KMS-11 (cell line): ENCODE measurements at regions not wholly inside any gene's neighbourhood (a gene's known extent, or its start where the extent isn't known, plus 50 kb on each side); places are given as distances from the start of the nearest gene placed in this dataset.

Experiments used
- H2AFZ ChIP-seq: fragments of 200-600 bp; sonication (generic); 2 replicates; pipeline ENCODE4 v1.6.1; 2016; ENCODE audit warnings: antibody characterized with exemption, mixed run types, low read depth
- H3K27ac ChIP-seq: fragments of 200-600 bp; sonication (generic); 2 replicates; pipeline ENCODE4 v1.6.1; 2016; ENCODE audit warnings: mild to moderate bottlenecking, mixed run types
- H3K27me3 ChIP-seq: fragments of 200-600 bp; sonication (generic); 2 replicates; pipeline ENCODE4 v1.6.1; 2017; ENCODE audit warnings: mild to moderate bottlenecking, low read depth, mixed run types, moderate library complexity; ENCODE audit not compliant: insufficient read depth
- H3K36me3 ChIP-seq: fragments of 200-600 bp; sonication (generic); 2 replicates; pipeline ENCODE4 v1.6.1; 2017; ENCODE audit warnings: mild to moderate bottlenecking, mixed run types; ENCODE audit not compliant: insufficient read depth
- H3K4me1 ChIP-seq: fragments of 200-600 bp; sonication (generic); 2 replicates; pipeline ENCODE4 v1.6.1; 2016; ENCODE audit warnings: mild to moderate bottlenecking, low read depth, mixed run types; ENCODE audit not compliant: poor library complexity, severe bottlenecking
- H3K4me2 ChIP-seq: fragments of 200-600 bp; sonication (generic); 2 replicates; pipeline ENCODE4 v1.7.0; 2016; ENCODE audit warnings: mild to moderate bottlenecking, mixed run types
- H3K4me3 ChIP-seq: fragments of 200-600 bp; sonication (generic); IDR thresholded peaks from 2 replicates; pipeline ENCODE4 v1.6.1; 2017; ENCODE audit warnings: low read depth, low read length, mixed read lengths; ENCODE audit not compliant: insufficient read depth
- H3K79me2 ChIP-seq: fragments of 200-600 bp; sonication (generic); 2 replicates; pipeline ENCODE4 v1.6.1; 2016; ENCODE audit warnings: low read depth, mixed run types; ENCODE audit not compliant: insufficient read depth
- H3K9ac ChIP-seq: fragments of 200-600 bp; sonication (generic); 2 replicates; pipeline ENCODE4 v1.6.1; 2016; ENCODE audit warnings: mild to moderate bottlenecking, mixed run types
- H4K20me1 ChIP-seq: fragments of 200-600 bp; sonication (generic); 2 replicates; pipeline ENCODE4 v1.6.1; 2016; ENCODE audit warnings: mild to moderate bottlenecking, mixed run types; ENCODE audit not compliant: insufficient read depth
- CTCF ChIP-seq: fragments of 200-600 bp; sonication (generic); conservative IDR thresholded peaks from 2 replicates; pipeline ENCODE4 v1.6.1; 2017; ENCODE audit warnings: low read depth, mild to moderate bottlenecking, antibody characterized with exemption, low read length, moderate library complexity, mixed read lengths

- no peak overlapping the region for H3K27ac ChIP-seq
- no peak overlapping the region for H3K4me2 ChIP-seq
- H3K27me3 ChIP-seq, result no peaks in the 10 kb centered on the region
- H4K20me1 ChIP-seq, result no peaks in the 10 kb centered on the region
- no peaks in the 10 kb centered on the region for H3K79me2 ChIP-seq
- H3K9ac ChIP-seq, result no peak overlapping the region
- no peak overlapping the region for H3K4me3 ChIP-seq
- no peak for TF ChIP-seq CTCF
- no peak overlapping the region for H2AFZ ChIP-seq
- H3K36me3 ChIP-seq, result no peaks in the 10 kb centered on the region
- H3K4me1 ChIP-seq, result no peaks in the 10 kb centered on the region
Observed at GRCh38 chr3:73683706-73684105, 59.0 kb upstream of the PDZRN3 start.

DNA sequence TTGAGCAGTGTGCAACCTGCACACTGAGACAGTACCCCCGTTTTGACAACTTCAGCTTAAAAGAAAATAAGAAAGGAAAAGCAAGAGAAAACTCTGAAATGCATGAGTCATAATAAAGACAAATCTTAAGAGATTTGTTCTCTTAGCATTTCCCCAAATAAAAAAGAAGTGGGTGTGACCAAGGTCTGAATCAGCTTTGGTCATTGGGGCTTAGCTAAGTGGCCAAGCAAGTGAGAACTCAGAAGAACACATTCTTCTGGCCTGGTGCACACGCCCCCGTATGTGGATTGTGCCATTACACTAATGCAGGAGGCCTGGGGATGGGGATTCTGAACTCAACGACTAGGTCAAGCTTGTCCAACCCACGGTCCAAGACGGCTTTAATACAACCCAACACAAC, 56.9 kb upstream of the PDZRN3 start:
- no peak overlapping the region for H3K4me3 ChIP-seq
- no peak overlapping the region for H3K4me2 ChIP-seq
- TF ChIP-seq CTCF, result no peak

GRCh38 chr3:73681198-73681597, 56.5 kb upstream of the PDZRN3 start:
- H3K36me3 ChIP-seq, result no peaks in the 10 kb centered on the region
- no peaks in the 10 kb centered on the region for H3K79me2 ChIP-seq
- H3K4me3 ChIP-seq, result no peak overlapping the region
- H4K20me1 ChIP-seq, result no peaks in the 10 kb centered on the region
- no peak overlapping the region for H3K4me2 ChIP-seq
- TF ChIP-seq CTCF, result no peak
- H2AFZ ChIP-seq, result no peak overlapping the region
- no peaks in the 10 kb centered on the region for H3K4me1 ChIP-seq
- no peaks in the 10 kb centered on the region for H3K27me3 ChIP-seq
- H3K9ac ChIP-seq, result no peak overlapping the region
- H3K27ac ChIP-seq, result no peak overlapping the region

More for the DNA sequence above, 56.9 kb upstream of the PDZRN3 start:
- H3K27me3 ChIP-seq, result no peaks in the 10 kb centered on the region
- H3K9ac ChIP-seq, result no peak overlapping the region
- no peaks in the 10 kb centered on the region for H4K20me1 ChIP-seq
- H3K27ac ChIP-seq, result no peak overlapping the region
- H3K79me2 ChIP-seq, result no peaks in the 10 kb centered on the region
- H2AFZ ChIP-seq, result no peak overlapping the region
- no peaks in the 10 kb centered on the region for H3K4me1 ChIP-seq
- H3K36me3 ChIP-seq, result no peaks in the 10 kb centered on the region

GRCh38 chr3:73680391-73681095, 55.8 kb upstream of the PDZRN3 start:
- Histone ChIP-seq H3K36me3 (no peaks in the 10 kb centered on the region), H2AFZ (no peak overlapping the region), H3K27me3 (no peaks in the 10 kb centered on the region), H3K9ac (no peak overlapping the region), H3K79me2 (no peaks in the 10 kb centered on the region), H3K27ac (no peak overlapping the region), H3K4me1 (no peaks in the 10 kb centered on the region), H3K4me2 (no peak overlapping the region), H3K4me3 (no peak overlapping the region), H4K20me1 (no peaks in the 10 kb centered on the region)
- no peak for TF ChIP-seq CTCF
